Gastroesophageal sphincter (tissue), 4 donors: ENCODE measurements at regions not wholly inside any gene's neighbourhood (a gene's known extent, or its start where the extent isn't known, plus 50 kb on each side); places are given as distances from the start of the nearest gene placed in this dataset.

Experiments
- ATAC-seq: fragments of 150-250 bp; one replicate; pipeline ENCODE4 v1.9.1; 2016; ENCODE audit warnings: mild to moderate bottlenecking, moderate library complexity
- H3K27ac ChIP-seq, 4 donors: fragments of 200-600 bp; sonication (generic) in 3 of 4; 1 replicate in 3 of 4; 2 replicates in 1 of 4; pipeline ENCODE4 v1.5.1; 2016 to 2019
- H3K27me3 ChIP-seq: fragments of 200-600 bp; sonication (generic); one replicate; pipeline ENCODE4 v1.5.1; 2019
- H3K36me3 ChIP-seq, 2 donors: fragments of 200-600 bp; sonication (generic); one replicate each; pipeline ENCODE4 v1.5.1; 2019; ENCODE audit warnings: control low read depth in 1 of 2
- H3K4me1 ChIP-seq, 3 donors: fragments of 200-600 bp; sonication (generic); 1 replicate in 2 of 3; 2 replicates in 1 of 3; pipeline ENCODE4 v1.5.1; 2016 to 2019; ENCODE audit warnings: control low read depth in 2 of 3
- H3K4me3 ChIP-seq, 2 donors: fragments of 200-600 bp; sonication (generic); one replicate each; pipeline ENCODE4 v1.5.1; 2019; ENCODE audit warnings: mild to moderate bottlenecking in 1 of 2, moderate library complexity in 1 of 2
- H3K9me3 ChIP-seq, 3 donors: fragments of 200-600 bp; sonication (generic); one replicate each; pipeline ENCODE4 v1.5.1; 2017 to 2019; ENCODE audit warnings: control low read depth in 2 of 3
- EP300 ChIP-seq: sonication (generic); formaldehyde crosslinking; IDR thresholded peaks from one replicate; pipeline ENCODE4 v1.6.1; 2017; ENCODE audit warnings: antibody characterized with exemption, mild to moderate bottlenecking
- POLR2A ChIP-seq, 2 donors: fragments of 450-650 bp; IDR thresholded peaks; one replicate each; pipeline ENCODE4 v1.6.1; 2017; ENCODE audit warnings: antibody characterized with exemption in 2 of 2, mild to moderate bottlenecking in 2 of 2, moderate library complexity in 1 of 2
- POLR2AphosphoS5 ChIP-seq: sonication (generic); formaldehyde crosslinking; IDR thresholded peaks from one replicate; pipeline ENCODE4 v1.6.1; 2017; ENCODE audit warnings: antibody characterized with exemption
- WGBS, 2 donors: methylation state at CpG; one replicate each; pipeline ENCODE4 v1.1.5; 2018; ENCODE audit warnings: low coverage in 1 of 2; 5-methylcytosine and 5-hydroxymethylcytosine counted together
- TF ChIP-seq, protein P1 (sequence below), 4 experiments: fragments of 200-600 bp in 2 of 4; fragments of 450-650 bp in 2 of 4; sonication (generic) in 1 of 4; IDR thresholded peaks; one replicate each; pipeline ENCODE4 v1.5.1; 2017 to 2019; ENCODE audit warnings: antibody characterized with exemption in 4 of 4, mild to moderate bottlenecking in 2 of 4, moderate library complexity in 2 of 4

DNA sequence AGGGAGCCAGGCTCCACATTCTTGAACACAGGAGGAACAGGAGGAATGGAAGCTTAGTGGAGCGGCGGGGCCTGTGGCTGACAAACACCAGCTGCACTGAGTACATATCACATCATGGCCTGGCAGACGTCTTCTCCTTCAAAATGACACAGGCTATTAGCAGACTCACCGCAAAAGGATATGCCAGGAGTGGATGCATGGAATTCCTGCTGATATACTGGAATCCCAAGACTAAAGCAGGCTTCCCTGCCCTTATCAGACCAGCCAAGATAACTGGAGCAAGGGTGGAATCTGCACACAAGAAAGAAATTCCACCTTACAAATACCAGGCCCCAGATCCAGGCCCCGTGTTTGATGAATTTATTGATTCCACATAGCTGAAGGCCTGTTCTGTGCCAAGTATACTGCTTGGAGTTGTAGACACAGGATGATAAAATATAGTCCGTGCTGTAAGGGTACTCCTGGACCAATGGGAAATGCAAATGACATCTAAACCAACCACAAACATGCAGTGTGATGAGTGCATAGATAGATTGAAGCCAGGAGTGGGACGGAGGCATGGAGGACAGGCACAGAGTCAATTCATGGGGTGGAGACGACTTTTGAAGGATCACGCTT lies 480.5 kb upstream of the ZMIZ1 start:
- Histone ChIP-seq H3K9me3 (no peaks in the 10 kb centered on the region), H3K27ac (peak overlapping the region; percentile 6 to 64 (median 61)), H3K27me3 (no peaks in the 10 kb centered on the region), H3K4me1 (peaks cover 0 to 13% (median 0%) of the 10 kb centered on the region in 3 donors), H3K4me3 (no peak overlapping the region), H3K36me3 (no peaks in the 10 kb centered on the region)
- TF ChIP-seq POLR2AphosphoS5 (peak; percentile 79), POLR2A (IDR thresholded peaks at IDR 0.05) (no peak)
- TF ChIP-seq, protein P1, sequence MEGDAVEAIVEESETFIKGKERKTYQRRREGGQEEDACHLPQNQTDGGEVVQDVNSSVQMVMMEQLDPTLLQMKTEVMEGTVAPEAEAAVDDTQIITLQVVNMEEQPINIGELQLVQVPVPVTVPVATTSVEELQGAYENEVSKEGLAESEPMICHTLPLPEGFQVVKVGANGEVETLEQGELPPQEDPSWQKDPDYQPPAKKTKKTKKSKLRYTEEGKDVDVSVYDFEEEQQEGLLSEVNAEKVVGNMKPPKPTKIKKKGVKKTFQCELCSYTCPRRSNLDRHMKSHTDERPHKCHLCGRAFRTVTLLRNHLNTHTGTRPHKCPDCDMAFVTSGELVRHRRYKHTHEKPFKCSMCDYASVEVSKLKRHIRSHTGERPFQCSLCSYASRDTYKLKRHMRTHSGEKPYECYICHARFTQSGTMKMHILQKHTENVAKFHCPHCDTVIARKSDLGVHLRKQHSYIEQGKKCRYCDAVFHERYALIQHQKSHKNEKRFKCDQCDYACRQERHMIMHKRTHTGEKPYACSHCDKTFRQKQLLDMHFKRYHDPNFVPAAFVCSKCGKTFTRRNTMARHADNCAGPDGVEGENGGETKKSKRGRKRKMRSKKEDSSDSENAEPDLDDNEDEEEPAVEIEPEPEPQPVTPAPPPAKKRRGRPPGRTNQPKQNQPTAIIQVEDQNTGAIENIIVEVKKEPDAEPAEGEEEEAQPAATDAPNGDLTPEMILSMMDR (IDR thresholded peaks at IDR 0.05), result peak in 1 of 4 experiments; percentile 26
- 52% methylated on average over 5 to 8 of the region's 9 CpGs for WGBS, 2 donors
- ATAC-seq, result peak; percentile 94

DNA sequence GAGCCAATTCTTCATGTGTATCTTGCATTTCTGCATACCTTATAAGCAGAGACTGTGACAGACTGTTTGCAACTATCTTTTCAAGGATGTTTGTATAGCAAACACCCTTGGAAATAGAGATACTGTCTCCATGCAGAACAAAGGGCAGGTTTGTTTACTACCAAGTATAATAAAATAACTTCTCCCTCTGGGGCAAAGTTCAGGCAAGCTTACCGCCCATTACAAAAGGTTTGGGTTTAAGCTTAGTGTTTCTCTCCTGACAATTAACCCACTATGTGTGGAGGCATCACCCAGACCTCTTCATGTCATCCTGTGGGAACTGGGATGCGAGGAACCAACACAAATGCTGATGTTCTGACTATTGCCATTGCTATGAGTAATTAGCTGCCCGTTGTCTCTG lies 479.1 kb upstream of the ZMIZ1 start:
- 87 to 100% methylated on average over 3 of the region's 3 CpGs for whole genome bisulfite sequencing, 2 donors

DNA sequence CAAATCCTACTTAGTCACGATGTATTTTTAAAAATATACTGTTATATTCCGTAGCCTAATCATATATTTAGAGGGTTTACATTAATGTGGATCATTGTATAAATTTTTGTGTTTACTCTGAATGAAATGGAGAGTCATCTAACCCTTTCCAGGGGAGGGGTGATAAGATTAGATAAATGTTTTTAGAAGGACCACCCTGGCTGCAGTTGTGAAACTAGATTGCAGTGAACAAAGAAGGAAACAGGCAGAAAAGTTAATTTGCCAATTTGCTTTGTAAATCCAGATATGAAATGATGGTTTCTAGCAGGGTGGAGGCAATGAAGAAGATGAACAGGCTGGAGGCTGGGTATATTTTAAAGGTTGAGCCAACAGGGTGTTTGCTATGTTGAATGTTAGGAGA lies 477.7 kb upstream of the ZMIZ1 start:
- Histone ChIP-seq H3K4me3 (no peak overlapping the region), H3K9me3 (no peaks in the 10 kb centered on the region), H3K27me3 (no peaks in the 10 kb centered on the region), H3K27ac (no peak overlapping the region), H3K4me1 (peaks cover 0 to 13% (median 0%) of the 10 kb centered on the region in 3 donors), H3K36me3 (no peaks in the 10 kb centered on the region)
- no peak for ATAC-seq
- TF ChIP-seq EP300, result no peak
- no peak for TF ChIP-seq POLR2A (IDR thresholded peaks at IDR 0.05)
- TF ChIP-seq POLR2AphosphoS5, result no peak
- TF ChIP-seq, protein P1 (IDR thresholded peaks at IDR 0.05), result no peak
- WGBS, 2 donors, result 82 to 96% methylated on average over 2 of the region's 2 CpGs

More for the DNA sequence above, 479.1 kb upstream of the ZMIZ1 start:
- no peak for ATAC-seq
- H3K9me3 ChIP-seq, result no peaks in the 10 kb centered on the region
- no peak overlapping the region for H3K27ac ChIP-seq
- no peaks in the 10 kb centered on the region for H3K27me3 ChIP-seq
- TF ChIP-seq EP300 (no peak), POLR2AphosphoS5 (no peak), POLR2A (IDR thresholded peaks at IDR 0.05) (no peak)
- TF ChIP-seq, protein P1 (IDR thresholded peaks at IDR 0.05), result no peak
- H3K4me3 ChIP-seq, result no peak overlapping the region
- peaks cover 0 to 13% (median 0%) of the 10 kb centered on the region in 3 donors for H3K4me1 ChIP-seq
- H3K36me3 ChIP-seq, result no peaks in the 10 kb centered on the region

DNA sequence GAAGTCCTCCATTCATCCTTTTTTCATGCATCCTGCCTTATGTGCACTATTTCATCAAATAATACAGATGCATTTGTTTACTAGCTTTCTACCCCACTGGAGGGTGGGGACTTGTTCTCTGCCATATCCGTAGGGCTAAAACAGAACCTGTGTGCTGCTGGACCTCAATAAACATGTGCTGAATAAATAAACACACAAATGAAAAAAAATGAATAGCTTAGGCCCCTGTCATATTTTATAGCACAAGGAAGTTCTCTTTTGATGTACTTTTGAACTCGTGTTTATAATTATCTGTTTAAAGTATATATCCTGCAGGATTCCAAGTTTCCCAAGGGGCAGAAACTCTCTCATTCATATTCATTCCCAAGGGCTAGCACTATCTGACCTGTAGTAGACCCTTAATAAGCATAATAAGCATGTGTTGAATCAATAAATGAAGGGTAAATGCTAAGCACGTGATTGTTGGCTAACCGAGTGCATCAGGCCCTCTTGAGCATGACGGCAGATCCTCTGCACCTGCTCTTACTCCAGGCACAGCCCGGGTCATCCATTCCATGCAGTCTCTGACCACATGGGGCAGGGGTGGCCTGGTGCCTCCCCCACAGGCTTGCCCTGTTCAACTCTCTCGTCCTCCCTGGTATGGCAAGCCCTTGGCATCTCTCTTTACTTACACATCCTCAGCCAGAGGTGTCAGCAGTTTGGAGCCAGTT lies 474.1 kb upstream of the ZMIZ1 start:
- H3K4me1 ChIP-seq, result peaks cover 0 to 8% (median 0%) of the 10 kb centered on the region in 3 donors
- TF ChIP-seq POLR2AphosphoS5 (no peak), EP300 (no peak), POLR2A (IDR thresholded peaks at IDR 0.05) (no peak)
- TF ChIP-seq, protein P1 (IDR thresholded peaks at IDR 0.05), result no peak
- WGBS, 2 donors, result 56 to 66% methylated on average over 4 to 7 of the region's 7 CpGs
- H3K4me3 ChIP-seq, result no peak overlapping the region
- no peak overlapping the region for H3K27ac ChIP-seq
- H3K27me3 ChIP-seq, result no peaks in the 10 kb centered on the region
- H3K36me3 ChIP-seq, result no peaks in the 10 kb centered on the region
- no peaks in the 10 kb centered on the region for H3K9me3 ChIP-seq
- no peak for ATAC-seq

DNA sequence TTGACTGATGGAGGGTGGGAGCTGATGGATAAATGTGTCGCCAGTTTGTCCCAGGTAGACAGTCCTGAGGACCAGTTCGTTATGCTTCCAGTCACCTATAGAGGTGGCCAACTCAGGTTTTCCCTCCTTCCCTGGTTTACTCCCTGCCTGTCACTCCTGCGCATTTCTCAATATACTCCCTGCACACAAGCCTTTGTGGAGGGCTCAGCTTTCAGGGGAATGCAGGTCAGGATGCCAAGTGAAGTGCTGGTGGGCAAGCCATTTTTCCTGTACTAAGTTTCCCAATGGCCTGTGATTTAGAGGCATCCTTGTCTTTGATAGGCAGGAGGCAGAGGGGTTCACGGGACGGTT lies 473.5 kb upstream of the ZMIZ1 start:
- no peak for TF ChIP-seq POLR2A (IDR thresholded peaks at IDR 0.05)
- no peak for TF ChIP-seq EP300
- TF ChIP-seq POLR2AphosphoS5, result no peak
- TF ChIP-seq, protein P1 (IDR thresholded peaks at IDR 0.05), result no peak

More for the DNA sequence above, 473.5 kb upstream of the ZMIZ1 start:
- no peak overlapping the region for H3K27ac ChIP-seq
- H3K4me3 ChIP-seq, result no peak overlapping the region
- peaks cover 0 to 8% (median 0%) of the 10 kb centered on the region in 3 donors for H3K4me1 ChIP-seq
- H3K9me3 ChIP-seq, result no peaks in the 10 kb centered on the region
- no peak for ATAC-seq
- no peaks in the 10 kb centered on the region for H3K36me3 ChIP-seq
- H3K27me3 ChIP-seq, result no peaks in the 10 kb centered on the region
- 33 to 67% methylated on average over 3 of the region's 5 CpGs for WGBS, 2 donors
